GM10266 (cell line): ENCODE measurements at regions not wholly inside any gene's neighbourhood (a gene's known extent, or its start where the extent isn't known, plus 50 kb on each side); places are given as distances from the start of the nearest gene placed in this dataset.

Source experiments
- DNase-seq: peaks from one replicate; pipeline ENCODE4 v3.0.0; 2012; ENCODE audit errors: extremely low spot score
- CTCF ChIP-seq: IDR thresholded peaks from 2 replicates; pipeline ENCODE4 v1.5.1; 2012; ENCODE audit warnings: mild to moderate bottlenecking, low read depth; ENCODE audit not compliant: control insufficient read depth, insufficient read depth; ENCODE audit errors: missing control alignments

DNA sequence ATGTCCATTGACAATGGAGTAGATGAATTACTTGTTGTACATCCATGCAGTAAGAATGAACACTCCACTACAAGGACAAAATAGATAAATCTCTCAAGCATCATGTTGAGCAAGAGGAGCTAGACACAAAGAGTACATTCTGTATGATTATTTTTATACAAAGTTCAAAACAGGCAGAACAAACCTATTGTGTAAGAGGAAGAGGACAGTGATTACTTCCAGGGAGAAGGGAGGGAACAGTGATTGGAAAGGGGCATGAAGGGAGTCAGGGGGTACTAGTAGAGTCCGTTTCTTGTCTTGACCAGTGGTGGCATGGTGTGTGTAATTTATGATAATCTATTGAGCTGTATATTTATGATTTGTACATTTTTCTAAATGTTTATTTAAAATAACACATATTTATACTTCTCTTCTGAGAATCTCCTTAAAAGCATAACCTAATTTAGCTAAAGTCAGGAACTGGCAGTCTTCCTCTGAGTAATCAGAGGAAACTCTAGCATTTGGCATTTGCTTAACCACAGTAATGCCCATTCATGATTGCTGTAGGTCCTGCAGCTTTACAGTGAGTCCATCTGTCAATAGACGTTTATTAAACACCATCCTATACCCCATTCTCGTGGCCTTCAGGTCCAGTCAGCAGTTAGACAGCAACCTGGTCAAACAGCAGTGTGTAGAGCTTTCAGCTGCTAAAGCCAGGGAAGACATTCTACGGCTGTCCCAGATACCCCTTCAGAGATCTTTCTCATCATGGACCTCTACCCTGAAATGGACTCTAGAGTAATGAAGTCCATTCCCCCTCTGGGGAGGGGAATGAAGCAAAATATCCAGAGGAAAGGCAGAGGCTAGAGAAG, 114.1 kb upstream of the GALNT2 start:
- TF ChIP-seq CTCF: no peak
- no peak for DNase-seq

- DNase-seq: no peak
- TF ChIP-seq CTCF: no peak
Measured at GRCh38 chr1:229953736-229954326, 113.2 kb upstream of the GALNT2 start.

DNA sequence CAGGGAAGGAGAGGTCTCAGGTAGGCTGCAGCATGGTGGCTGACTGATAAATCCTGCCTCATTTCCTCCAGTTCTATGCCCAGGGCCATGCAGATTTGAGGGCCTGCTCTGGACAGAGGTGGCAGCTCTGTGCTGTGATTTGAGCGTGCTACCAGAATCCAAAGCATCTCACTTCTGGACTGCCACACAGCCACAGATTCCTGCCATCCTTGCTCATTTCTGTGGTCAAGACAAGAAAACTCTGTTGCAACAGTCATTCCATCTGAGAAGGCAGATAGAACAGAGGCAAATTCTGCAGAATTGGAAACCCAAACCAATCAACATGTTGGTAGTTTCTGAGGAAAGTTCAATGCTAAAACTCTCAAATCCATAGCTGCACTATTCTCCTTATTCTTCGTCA, 102.8 kb upstream of the GALNT2 start:
- no peak for TF ChIP-seq CTCF
- no peak for DNase-seq

DNA sequence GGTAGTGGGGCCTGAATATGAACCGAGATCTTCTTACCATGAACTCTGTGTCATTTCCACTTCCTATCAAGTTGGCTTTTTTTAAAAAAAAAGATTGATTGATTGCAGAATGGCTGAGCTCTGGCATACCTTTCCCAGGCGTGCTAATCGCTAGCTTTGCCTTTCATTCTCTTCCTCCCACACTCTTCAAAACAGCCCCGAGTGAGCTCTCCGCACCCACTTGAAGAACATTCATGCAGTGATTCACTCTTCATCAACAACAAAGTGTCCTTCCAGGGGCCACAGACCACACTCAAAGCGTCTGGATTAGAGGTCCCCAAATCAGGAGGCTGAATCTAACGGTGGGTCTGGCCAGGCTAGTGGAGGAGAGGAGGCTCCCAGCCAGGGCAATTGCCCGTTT, 96.3 kb upstream of the GALNT2 start:
- DNase-seq: no peak
- no peak for TF ChIP-seq CTCF

- TF ChIP-seq CTCF: no peak
- DNase-seq: no peak
Measured at GRCh38 chr1:229971141-229971540, 95.9 kb upstream of the GALNT2 start.

- TF ChIP-seq CTCF: peak; percentile 34
- peak; percentile 11 for DNase-seq
Measured at GRCh38 chr1:229972600-229973296, 94.3 kb upstream of the GALNT2 start.

DNA sequence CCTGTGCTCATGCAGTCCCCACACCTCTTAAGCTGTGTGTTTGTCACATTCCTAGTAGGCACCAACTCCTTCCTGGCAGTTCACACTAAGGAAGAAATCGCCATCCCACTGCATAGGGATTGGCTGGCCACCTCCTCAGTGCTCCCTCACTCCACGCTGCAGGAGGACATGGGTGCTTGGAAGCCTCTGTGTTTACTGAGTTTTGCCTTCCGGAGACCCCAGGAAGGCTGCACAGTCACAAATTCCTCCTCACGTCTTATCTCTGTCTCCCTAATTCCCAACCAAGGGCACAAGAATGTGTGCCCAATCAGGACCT, 93.8 kb upstream of the GALNT2 start:
- no peak for DNase-seq
- no peak for TF ChIP-seq CTCF
